ENCODE measurements at regions not wholly inside any gene's neighbourhood (a gene's known extent, or its start where the extent isn't known, plus 50 kb on each side); places are given as distances from the start of the nearest gene placed in this dataset.
"Not testable (repeated sequence)": the region's sequence is repeated elsewhere in the genome, so short reads cannot be mapped to it uniquely, and the experiment has no call there.

DNA sequence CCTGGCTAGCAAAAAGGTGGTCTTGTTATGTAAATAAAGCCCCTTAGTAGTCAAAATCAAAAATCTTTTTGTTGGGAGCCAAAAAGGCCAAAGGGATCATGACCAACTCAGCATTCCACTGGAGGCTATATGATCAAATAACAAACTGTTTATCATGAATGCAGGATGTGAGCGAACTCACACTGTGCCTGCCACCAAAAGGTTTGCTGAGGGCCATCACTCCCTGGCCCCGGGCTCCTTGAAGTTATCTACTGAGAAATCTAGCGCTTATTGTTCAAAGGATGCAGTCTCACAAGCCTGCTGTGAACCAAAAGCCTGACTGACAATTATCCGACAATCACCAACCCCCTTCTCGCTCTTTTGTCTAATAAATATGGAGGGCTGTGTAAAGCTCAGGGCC lies 107.2 kb upstream of the DDHD1 start:
- no peaks in the 10 kb centered on the region for H3K27me3 ChIP-seq (ENCODE audit: control insufficient read depth, insufficient read depth, low read length)
- H3K9me3 ChIP-seq (ENCODE audit: control insufficient read depth, low read length): no peaks in the 10 kb centered on the region
- H3K36me3 ChIP-seq (ENCODE audit: control insufficient read depth, insufficient read depth, low read length): no peaks in the 10 kb centered on the region
- no peaks in the 10 kb centered on the region for H3K4me1 ChIP-seq
- no peak overlapping the region for H2AFZ ChIP-seq
- TF ChIP-seq, protein P1, sequence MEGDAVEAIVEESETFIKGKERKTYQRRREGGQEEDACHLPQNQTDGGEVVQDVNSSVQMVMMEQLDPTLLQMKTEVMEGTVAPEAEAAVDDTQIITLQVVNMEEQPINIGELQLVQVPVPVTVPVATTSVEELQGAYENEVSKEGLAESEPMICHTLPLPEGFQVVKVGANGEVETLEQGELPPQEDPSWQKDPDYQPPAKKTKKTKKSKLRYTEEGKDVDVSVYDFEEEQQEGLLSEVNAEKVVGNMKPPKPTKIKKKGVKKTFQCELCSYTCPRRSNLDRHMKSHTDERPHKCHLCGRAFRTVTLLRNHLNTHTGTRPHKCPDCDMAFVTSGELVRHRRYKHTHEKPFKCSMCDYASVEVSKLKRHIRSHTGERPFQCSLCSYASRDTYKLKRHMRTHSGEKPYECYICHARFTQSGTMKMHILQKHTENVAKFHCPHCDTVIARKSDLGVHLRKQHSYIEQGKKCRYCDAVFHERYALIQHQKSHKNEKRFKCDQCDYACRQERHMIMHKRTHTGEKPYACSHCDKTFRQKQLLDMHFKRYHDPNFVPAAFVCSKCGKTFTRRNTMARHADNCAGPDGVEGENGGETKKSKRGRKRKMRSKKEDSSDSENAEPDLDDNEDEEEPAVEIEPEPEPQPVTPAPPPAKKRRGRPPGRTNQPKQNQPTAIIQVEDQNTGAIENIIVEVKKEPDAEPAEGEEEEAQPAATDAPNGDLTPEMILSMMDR (IDR thresholded peaks at IDR 0.05): no peak
- H3K79me2 ChIP-seq: no peaks in the 10 kb centered on the region
- no peak overlapping the region for H3K9ac ChIP-seq
- no peak overlapping the region for H3K4me2 ChIP-seq (ENCODE audit: low read length)
- H3K4me3 ChIP-seq (ENCODE audit: low read depth, low read length): no peak overlapping the region
- no peak overlapping the region for H3K27ac ChIP-seq

DNA sequence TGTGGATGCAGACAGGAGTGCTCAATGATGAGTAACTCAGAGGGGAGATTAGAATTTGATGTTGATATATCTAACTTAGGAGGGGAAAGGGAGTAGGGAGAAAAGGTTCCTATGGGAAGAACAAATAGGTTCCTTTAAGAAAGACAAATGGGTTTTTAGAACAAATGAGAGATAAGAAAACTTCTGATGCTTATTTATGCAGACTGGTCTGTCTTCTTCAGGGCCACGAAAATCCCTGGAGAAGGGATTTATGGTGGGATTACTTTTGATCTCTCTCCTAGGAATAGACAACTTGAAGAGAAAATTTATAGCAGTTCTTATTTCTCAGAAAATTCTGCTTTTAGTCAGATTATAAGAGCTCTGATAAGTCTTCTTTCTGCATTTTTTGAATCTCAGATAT lies 99.0 kb upstream of the DDHD1 start:
- no peak overlapping the region for H3K9ac ChIP-seq
- no peaks in the 10 kb centered on the region for H3K36me3 ChIP-seq (ENCODE audit: control insufficient read depth, insufficient read depth, low read length)
- no peak overlapping the region for H3K4me2 ChIP-seq (ENCODE audit: low read length)
- no peak overlapping the region for H3K4me3 ChIP-seq (ENCODE audit: low read depth, low read length)
- no peaks in the 10 kb centered on the region for H3K9me3 ChIP-seq (ENCODE audit: control insufficient read depth, low read length)
- no peak overlapping the region for H2AFZ ChIP-seq
- no peak overlapping the region for H3K27ac ChIP-seq
- peaks cover 4% of the 10 kb centered on the region for H3K4me1 ChIP-seq
- TF ChIP-seq, protein P1 (IDR thresholded peaks at IDR 0.05): no peak
- no peaks in the 10 kb centered on the region for H3K27me3 ChIP-seq (ENCODE audit: control insufficient read depth, insufficient read depth, low read length)
- no peaks in the 10 kb centered on the region for H3K79me2 ChIP-seq

DNA sequence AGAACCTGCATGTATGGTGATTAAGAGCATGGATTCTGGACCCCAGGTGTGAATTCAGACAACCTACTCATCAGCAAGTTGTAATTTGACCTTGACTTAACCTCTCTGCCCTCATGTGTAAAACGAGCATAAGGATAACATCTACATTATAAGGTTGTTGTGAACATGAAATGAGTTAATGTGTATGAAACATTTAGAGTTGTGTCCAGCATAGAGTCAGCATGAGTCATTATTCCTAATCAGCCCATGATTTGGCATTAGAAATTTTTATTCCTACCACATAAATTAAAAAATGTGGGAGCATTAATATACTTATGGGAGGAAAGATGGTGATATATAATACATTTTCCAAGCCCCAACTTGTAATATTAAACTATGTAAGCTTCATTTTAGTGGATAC lies 95.9 kb upstream of the DDHD1 start:
- Histone ChIP-seq H3K4me3 (ENCODE audit: low read depth, low read length) (no peak overlapping the region), H3K4me2 (ENCODE audit: low read length) (no peak overlapping the region), H3K9me3 (ENCODE audit: control insufficient read depth, low read length) (no peaks in the 10 kb centered on the region), H3K4me1 (peaks cover 4% of the 10 kb centered on the region), H3K27me3 (ENCODE audit: control insufficient read depth, insufficient read depth, low read length) (no peaks in the 10 kb centered on the region), H2AFZ (no peak overlapping the region), H3K9ac (no peak overlapping the region), H3K36me3 (ENCODE audit: control insufficient read depth, insufficient read depth, low read length) (no peaks in the 10 kb centered on the region), H3K79me2 (no peaks in the 10 kb centered on the region), H3K27ac (no peak overlapping the region)
- TF ChIP-seq, protein P1 (IDR thresholded peaks at IDR 0.05): no peak

DNA sequence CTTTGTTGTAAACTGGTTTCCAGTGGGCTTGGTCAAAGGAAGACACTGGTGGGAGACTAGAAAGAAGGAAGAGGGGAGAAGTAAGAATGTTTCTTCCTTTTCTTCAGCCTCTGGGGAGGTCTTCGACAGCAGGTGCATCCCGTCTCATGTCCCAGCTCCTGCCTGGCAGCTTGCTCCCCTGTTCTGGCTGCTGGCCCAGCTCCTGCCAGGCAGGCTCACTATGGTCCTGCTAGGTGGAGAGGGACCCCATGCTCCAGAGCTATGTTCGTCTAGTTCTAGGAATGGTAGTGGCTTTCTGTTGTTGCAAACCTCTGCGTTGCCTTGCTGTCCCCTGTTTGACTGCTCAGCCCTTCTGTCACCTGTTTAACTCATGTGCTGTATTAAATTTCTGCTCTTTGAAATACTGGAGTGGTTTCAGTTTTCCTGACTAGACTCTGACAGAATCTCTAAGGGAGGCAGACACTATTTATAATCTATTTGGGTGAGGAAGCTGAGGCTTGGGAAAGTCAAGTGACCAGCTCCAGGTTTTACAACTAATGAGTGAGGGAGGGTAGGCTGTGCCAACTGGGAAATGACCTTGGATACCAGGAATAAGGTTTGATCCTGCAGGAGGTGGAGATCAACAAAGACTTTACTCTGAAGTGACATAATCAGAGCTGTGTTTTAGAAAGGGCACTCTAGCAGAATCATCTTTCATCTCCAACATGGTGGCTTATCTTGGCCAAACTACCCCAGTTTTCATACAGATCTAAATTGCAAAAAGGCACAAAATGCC lies 94.7 kb upstream of the DDHD1 start:
- Histone ChIP-seq H3K27ac (peak overlapping the region; percentile 20), H3K79me2 (no peaks in the 10 kb centered on the region), H3K27me3 (ENCODE audit: control insufficient read depth, insufficient read depth, low read length) (no peaks in the 10 kb centered on the region), H3K4me3 (ENCODE audit: low read depth, low read length) (no peak overlapping the region), H3K4me1 (peaks cover 4% of the 10 kb centered on the region), H2AFZ (peak overlapping the region; percentile 73), H3K4me2 (ENCODE audit: low read length) (no peak overlapping the region), H3K9me3 (ENCODE audit: control insufficient read depth, low read length) (no peaks in the 10 kb centered on the region), H3K36me3 (ENCODE audit: control insufficient read depth, insufficient read depth, low read length) (no peaks in the 10 kb centered on the region), H3K9ac (no peak overlapping the region)
- TF ChIP-seq, protein P1 (IDR thresholded peaks at IDR 0.05): no peak

DNA sequence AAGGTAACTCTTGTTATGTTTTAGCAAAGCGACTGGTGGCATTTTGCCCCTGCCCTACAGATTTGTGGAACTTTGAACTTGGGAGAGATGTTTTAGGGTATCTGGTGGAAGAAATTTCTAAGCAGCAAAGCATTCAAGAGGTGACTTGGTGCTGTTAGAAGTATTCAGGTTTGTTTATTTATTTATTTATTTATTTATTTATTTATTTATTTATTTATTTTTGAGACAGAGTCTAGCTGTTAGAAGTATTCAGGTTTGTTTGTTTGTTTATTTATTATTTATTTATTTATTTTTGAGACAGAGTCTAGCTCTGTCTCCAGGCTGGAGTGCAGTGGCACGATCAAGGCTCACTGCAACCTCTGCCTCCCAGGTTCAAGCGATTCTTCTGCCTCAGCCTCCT lies 89.8 kb upstream of the DDHD1 start:
- not testable (repeated sequence) for H3K36me3 ChIP-seq (ENCODE audit: control insufficient read depth, insufficient read depth, low read length); H3K9me3 ChIP-seq (ENCODE audit: control insufficient read depth, low read length); H3K4me1 ChIP-seq; H3K27me3 ChIP-seq (ENCODE audit: control insufficient read depth, insufficient read depth, low read length); H3K9ac ChIP-seq; H3K4me3 ChIP-seq (ENCODE audit: low read depth, low read length); H3K27ac ChIP-seq; H2AFZ ChIP-seq; H3K79me2 ChIP-seq; H3K4me2 ChIP-seq (ENCODE audit: low read length)
